NCI-H146 treated with DMSO at 0.1 percent for 48 hours (cell line): ENCODE measurements at regions not wholly inside any gene's neighbourhood (a gene's known extent, or its start where the extent isn't known, plus 50 kb on each side); places are given as distances from the start of the nearest gene placed in this dataset.
"Not testable (repeated sequence)": the region's sequence is repeated elsewhere in the genome, so short reads cannot be mapped to it uniquely, and the experiment has no call there.

Experiments
- DNase-seq: peaks from one replicate; lab custom pipeline; 2025; ENCODE audit not compliant: unreplicated experiment; lab: John Stamatoyannopoulos, UW

DNA sequence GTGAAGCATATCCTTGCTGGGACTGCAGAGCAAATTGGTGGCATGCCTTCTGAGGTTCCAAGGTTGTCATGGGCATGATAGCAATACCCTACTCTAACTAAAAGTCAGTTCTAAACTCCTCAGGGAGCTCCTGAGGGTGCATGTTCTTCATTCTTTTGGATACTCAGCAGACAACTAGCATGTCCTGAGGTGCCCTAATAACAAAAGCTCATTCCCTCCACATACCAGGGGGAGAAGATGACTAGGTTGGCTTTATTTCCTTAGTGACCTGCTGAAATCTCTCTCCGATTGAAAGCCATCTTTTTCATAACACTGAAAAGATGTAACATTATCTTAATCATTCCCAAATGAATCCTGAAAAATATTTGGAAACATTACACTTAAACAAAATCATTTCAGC lies 188.7 kb upstream of the IGF1 start:
- no peak for DNase-seq

DNA sequence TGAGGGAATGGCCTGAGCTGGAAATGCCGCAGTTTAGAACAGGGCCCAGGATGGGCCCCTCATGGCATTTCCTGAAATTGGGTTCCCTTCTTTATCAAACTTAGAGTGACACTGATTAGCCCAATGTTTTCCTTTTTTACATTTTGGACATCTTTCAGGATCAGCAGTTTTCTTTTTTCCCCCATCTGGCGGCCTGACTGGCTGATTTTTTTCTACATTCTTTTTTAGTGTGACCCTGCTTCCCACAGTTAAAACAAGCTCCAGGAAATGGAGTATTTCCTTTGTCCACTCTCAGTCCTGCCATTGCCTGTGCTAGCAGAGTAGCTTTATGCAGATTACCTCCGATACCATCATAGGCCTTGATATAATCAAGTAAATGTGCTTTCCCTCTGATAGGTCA lies 185.8 kb upstream of the IGF1 start:
- not testable (repeated sequence) for DNase-seq

DNA sequence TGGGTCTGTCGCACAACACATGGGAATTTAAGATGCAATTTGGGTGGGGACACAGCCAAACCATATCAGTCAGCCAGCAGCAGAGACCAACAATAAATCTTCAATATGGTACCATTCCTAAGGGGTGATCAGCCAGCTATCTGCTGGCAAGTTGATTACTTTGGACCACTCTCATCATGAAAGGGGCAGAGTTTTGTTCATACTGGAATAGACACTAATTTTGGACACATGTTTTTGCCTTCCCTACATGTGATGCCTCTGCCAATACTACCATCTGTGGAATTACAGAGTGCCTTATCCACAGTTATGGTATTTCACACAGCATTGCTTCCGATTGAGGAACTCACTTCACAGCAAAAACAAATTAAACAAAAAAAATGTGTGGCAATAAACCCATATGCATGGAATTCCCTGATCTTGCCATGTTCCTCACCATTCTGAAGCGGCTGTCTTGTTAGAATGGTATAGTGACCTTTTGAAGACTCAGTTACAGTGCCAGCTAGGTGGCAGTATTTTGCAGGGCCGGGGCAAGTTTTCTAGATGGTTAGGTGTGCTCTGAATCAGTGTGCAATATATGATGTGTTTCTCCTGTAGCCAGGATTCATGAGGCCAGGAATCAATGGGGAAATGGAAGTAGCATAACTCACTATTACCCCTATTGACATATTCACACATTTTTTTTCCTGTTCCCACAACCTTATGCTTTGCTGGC lies 179.0 kb upstream of the IGF1 start:
- no peak for DNase-seq

DNA sequence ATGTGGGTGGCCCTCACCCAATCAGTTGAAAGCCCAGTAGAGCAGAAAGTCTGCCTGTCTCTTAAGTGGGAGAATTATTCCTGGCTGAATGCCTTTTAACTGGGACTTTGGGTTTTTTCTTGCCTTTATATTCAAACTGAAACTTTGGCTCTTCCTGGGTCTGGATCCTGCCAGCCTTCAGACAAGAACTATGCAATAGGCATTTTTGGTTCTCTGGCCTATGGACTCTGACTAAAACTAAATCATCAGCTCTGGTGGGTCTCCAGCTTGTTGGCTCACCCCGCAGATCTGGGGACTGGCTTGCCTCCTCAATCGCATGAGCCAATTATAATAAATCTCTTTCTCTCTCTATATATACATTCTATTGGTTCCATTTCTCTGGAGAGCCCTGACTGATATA lies 173.0 kb upstream of the IGF1 start:
- DNase-seq, result no peak

DNA sequence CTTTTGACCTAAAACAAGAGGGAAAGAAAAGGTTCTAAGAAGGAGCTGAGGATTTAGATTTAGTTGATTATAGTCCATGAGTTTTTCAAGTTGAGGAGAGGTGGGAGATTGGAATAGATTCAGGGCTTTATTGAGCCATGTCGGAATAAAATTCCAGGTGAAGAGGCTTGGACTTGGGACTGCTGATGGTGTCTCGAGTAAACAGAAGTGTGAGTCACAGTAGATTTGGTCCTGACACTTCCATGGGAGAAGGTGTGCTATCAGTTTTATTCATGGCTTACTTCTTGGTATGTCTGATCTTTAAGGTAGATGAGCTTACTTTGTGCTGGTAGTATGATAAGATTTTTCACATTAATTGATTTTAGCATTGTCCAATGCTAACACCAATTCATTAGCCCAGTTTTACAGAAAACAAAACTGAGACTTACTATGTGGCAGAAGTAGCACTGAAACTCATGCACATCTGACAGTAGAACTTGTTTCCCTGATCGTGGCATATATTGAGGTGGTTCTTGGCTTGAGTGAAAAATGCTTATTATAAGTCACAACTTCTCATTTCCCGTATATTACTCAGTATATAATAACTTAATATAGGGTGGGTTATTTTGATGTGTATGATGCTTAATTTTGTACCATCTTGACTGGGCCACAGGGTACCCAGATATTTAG lies 172.4 kb upstream of the IGF1 start:
- DNase-seq, result no peak

DNA sequence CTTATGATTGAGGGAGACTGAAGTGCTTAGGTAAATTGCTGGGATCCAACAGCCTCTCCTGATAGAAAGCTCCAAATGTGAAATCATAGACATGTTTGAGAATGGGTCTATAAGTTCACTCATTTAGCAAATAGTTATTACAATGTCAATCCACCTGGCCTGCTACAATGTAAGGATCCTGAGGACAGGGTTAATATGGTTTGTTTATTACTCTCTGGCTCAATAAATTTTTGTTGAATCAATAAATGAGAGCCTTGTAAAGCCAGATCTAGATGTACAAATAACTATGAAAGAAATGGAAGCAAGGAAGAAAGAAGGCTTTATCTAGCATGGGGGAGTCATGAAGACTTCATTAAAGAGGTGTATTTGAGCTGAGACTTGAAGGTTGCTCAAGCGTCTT lies 165.6 kb upstream of the IGF1 start:
- no peak for DNase-seq

DNA sequence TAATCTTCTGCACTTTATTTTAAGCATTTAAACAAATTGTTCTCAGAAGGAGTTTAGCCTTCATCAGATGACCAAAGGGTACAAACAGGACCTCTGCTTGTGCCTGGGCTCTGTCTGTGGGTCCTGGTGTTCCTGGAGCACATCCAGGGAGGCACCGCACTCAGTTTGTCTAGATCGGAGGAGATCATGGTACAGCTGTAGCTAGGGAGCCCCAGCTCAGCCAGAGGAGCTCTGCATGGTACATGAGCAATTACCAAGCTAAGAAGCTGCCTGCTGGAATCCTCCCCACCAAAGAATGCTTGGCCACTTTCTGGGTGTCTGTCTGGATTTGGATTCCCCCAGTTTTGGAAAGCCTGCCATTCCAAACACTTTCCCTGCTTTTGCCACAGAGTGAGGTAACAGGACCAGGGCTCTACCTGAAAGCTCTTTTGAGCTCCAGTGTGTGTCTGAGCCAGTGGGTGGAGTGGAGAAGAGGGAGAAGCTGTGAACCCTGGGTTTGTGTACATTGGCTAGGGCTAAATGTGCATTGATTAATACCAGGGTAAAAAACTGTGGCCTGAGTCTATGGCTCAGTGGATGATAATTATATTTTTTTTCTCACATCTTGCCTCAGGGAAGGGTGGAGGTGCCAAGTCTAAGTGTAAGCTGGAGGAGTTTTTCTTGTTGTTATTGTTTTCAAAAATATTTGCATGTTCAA lies 163.7 kb upstream of the IGF1 start:
- DNase-seq, result no peak

DNA sequence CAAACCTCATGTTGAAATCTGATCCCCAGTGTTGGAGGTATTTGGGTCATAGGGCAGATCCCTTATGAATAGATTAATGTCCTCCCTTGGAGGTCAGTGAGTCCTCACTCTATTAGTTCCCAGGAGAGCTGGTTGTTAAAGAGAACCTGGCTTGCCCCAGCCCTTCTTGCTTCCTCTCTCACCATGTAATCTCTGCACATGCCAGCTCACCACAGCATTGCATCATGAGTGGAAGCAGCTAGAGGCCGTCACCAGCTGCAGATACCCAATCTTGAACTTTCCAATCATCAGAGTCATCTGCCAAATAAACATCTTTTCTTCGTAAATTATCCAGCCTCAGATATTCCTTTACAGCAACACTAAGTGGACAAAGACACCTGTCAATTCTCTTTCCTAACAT lies 161.8 kb upstream of the IGF1 start:
- DNase-seq, result no peak

DNA sequence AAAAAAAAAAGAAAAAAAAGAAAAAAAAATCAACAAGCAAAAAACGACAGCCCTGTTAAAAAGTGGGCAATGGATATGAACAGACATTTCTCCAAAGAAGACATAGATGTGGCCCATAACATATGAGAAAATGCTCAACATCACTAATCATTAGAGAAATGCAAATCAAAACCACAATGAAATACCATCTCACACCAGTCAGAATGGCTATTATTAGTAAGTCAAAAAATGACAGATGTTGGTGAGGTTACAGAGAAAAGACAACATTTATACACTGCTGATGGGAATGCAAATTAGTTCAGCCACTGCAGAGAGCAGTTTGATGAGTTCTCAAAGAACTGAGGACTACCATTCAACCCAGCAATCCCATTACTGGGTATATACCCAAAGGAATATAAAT lies 160.3 kb upstream of the IGF1 start:
- DNase-seq, result not testable (repeated sequence)

DNA sequence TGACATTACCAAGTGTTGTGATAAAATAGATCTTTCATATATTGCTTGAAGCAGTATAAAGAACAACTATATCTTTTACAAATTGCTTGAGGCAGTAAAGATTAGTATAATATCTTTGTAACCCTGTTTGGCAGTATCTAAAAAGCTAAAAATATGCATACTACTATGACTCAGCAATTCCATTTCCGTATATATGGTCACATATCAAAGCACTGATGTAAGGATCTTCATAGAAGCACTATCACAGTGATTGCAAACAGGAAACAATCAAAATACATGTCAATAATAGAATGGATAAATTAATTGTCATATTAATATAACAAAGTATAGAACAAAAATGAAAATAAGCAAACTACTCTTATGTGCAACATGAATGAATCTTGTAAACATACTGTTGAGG lies 158.4 kb upstream of the IGF1 start:
- DNase-seq, result no peak

DNA sequence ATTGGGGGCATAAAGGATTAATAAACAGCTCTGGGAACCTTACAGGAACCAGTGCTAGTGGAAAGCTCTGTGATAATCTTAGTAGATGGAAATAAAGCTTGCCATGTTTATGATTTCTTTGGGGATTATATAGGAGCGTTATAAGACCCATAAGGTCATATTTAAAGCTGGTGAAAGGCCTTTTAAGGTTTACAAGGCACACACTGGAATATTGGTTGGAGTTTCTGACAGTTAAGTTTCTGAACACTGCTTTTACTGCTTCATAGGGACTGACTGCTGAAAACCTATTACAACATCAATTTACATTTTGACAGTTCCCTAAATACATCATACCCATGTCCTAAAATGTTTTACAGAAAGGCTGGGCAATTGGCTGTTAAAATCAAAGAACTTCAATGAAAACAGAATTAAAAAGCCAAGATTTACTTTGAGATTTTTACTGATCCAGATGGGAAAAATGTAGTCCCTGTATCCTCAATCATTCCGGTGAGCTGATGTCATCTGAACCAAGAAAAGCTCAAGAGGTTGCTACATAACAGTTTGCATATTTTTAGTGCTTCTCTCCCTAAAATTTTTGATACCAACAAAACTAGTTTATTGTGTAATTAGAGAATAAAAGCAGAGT lies 153.7 kb upstream of the IGF1 start:
- no peak for DNase-seq

DNA sequence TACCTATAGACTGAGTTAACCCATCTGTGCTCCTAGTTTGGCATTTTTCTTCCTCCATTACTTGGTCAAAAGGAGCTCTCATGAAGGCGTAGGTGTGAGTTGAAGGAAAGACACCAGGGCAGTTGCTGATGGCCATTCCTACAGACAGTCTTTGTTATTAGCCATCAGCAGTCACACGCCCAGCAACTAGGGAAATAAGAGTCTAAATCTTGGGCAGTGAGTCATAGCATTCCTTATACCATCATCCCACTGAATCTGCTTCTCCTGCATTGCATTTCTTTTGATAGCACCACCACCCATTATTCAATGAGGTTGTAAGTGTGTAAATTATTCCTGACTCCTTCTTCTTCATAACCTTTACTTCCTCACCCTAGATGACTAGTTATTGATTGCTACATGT lies 150.9 kb upstream of the IGF1 start:
- DNase-seq, result no peak

DNA sequence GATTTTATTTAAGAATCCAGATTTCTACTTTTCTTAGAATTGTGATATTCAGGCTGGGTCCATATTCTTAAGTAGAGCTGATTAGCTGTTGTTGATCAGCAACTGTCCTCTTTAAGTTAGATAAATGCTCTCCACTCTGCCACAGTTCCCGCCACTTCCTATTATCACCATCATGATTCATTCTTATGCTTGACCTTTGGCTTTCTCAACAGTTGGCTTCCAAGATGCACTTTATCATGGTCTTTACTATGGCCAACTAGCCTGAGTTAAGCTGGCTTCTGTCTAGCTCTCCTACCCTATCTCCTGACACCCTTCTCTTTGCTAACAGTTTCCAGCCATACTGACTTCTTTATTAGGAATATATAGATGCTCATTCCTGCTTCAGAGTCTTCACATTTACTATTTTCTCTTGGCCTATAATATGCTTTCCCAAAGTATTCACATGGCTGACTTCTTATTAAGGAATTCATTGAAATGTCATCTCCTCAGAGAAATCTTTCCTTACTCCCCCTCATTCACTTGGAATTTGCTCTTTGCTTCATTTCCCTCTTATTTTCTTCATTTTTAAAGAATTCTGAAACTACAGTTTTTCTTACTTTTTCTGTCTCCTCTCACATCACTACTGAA lies 149.0 kb upstream of the IGF1 start:
- DNase-seq, result no peak

DNA sequence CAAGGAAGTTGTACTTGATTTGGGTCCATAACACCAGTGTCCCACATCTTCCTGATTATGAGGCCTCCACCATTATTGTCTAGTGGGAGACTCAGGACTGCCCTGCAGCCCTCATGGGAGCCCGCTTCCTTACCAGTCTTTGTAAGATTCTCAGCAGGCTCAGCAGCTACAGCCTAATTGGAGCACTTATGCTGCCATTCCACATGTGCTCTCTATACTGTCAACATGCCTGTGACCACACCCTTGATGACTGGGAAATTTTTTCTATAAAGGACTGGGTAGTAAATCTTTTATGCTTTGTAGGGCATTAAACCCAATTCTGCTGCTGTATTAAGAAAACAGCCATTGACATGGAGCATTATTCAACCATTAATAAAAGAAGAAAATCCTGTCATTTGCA lies 145.5 kb upstream of the IGF1 start:
- no peak for DNase-seq

DNA sequence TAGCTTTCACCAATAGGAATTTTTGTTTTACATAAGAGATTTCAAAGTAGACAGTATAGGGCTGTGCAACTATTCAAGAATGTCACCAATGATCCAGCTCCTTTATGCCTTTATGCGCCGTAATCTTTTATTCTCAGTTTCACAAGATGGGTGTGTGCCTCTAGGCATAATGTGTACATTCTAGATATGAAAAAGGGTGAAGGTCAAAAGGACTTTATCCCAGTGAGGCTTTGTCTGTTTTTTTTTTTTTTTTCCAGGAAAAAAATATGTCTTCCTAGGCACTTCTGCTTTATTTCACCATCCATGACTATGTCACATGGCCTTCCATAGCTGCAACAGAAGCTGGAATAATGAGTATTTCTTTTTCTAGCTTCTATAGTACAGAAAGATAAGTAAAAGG lies 142.3 kb upstream of the IGF1 start:
- no peak for DNase-seq

DNA sequence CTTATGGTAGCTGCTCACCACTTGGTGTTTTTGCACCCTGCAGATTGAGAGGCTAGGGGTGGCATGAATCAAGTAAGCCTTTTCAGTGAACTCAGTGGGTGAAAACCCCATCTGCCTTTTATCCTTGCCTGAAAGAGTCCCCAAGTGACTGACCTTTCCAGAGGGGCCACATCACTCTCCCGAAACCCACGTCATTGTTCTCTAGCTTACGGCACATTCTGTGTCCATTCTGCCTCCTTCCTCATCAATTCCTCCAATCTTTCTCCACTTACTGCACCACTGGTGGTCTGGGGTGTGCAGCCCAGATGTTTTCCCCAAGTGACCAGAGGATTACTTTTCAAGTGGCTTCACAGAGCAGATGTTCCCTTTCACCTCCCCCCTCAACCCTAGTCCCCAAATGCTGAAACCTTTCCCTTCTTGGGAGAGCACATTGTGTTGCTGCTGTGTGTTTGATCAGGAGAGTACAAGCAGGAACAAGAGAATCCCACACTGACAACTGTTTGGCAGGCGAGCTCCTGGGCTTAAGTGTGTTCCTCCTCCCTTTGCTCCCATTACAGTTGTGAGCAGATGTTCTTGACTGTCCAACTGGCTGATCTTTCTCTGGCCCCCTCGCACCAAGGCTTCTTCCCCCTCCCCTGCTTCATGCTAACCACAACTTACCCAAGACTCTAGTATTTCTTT lies 138.0 kb upstream of the IGF1 start:
- no peak for DNase-seq

DNA sequence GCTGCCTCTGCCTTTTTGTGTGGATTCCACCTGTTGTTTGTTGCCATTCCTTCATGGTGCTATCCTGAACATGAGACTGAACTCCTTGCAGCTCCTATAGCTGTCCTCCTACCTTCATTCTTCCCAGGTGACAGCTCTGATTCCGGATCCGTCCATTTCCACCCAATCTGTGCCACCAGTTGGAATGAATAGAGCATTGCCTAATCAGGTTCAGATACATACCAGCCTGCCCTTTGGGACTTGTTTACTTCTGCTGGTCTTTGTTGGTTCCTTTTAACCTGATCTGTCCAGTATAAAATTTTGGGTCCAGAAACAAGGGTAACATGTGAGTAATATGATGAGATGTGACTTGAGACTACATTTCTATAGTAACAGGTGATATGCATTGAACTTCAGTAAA lies 136.3 kb upstream of the IGF1 start:
- DNase-seq, result no peak

DNA sequence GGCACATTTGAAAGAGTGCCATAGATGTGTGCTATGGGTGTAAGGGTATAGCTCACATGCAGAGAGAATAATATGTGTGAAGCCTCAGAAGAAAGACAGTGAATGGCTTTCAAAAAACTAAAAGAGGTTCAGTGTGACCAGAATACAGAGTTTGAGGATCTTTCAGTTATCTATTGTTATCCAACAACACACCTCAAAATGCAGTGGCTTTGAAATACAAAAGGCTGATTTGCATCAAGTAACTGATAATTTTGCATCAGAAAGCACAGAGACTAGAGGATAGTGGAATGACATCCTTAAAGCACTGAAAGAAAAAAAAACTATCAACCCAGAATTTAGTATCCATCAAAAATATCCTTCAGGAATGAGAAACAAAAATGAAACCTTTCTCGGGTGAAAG lies 131.6 kb upstream of the IGF1 start:
- no peak for DNase-seq

DNA sequence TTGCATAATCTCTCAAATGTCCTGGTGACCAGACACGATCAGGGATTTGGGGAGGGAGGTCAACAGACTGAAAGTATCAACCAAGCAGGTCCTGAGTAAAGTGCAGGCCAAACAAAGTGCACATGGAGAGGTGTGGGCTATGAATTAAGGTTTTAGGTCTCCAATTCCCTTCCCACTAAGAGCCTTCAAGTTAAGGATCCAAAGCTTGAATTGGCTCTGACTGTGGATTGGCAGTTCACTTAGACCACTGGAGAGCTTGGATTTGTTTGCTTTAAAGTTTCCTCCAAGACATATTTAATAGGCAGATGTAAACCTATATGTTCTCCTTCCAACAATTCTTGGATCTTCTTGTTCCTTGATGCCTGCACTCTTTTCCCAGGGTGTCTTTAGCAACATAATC lies 129.6 kb upstream of the IGF1 start:
- DNase-seq, result no peak

DNA sequence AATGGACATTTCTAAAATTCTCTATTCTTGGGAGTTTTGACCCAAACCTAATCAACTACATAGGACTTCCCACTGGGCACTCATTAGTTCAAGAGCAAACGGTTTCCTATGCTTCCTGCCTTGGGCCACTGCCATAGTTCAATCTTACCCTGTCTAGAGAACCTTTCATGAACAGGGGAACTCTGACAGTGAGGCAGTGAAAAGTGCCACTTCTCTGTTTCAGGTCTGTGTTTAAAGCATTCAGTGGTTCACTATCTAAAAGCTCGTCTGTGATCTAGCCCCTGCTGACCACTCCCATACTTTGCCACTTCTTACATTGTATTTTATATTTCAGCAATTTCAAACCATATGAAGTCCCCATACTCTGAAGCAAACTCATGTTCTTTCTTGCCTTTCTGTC lies 122.7 kb upstream of the IGF1 start:
- DNase-seq, result no peak

DNA sequence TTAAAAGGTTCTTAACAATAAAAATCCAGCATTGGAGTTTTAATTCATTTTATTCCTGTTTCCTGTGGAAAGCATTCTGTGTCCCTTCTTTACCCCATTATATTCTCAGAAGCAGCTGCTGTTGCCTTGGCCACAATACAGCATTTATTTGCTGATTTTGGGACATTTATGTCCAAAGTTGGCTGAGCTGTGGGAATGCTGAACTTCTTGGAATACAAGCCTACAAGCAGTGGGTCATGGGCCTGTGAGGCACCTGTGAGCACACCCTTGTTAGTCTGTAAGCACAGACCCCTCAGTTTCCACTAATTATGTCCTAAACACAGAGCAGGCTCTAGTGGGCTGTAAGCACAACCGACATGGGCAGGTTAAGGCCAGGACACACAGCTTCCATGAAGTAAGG lies 122.2 kb upstream of the IGF1 start:
- no peak for DNase-seq
